ENCODE measurements at regions not wholly inside any gene's neighbourhood (a gene's known extent, or its start where the extent isn't known, plus 50 kb on each side); places are given as distances from the start of the nearest gene placed in this dataset.
A peak's percentile ranks its signal among the peaks of the same experiment; 100 is the strongest.

DNA sequence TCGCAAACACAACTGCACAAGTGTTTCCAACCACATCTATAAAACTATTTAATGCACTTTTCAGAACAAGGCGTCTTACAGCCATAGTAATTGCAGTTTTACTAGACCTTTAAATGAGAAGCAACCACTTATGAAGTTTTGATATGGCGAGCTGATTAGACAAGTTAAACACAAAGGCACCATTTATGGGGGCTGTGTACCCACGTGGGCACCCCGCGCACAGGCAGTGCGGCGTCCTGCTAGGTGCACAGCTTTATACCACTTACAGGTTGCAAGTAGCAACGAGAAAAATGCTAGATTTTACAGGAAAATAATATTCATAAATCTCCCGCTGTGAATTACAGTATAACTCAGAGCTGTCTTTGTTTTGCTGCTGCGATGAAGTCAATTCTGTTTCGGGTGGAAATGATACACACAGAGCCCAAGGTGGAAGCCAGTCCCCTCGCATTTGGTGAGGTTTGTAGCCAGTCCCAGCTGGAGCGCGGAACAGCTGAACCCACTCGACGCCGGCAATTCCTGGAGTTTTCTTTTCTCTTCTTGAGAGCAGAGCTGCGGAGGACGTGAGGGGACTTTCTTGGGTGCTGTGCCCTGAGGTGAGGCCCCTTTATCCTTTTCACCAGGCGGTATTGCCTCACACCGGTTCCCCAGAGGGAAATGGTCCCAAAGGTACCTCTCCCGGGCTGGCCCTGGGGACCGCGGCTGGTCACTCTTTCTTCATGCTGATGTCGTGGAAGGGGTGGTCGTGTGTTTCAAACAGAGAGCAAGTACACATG, 76.7 kb downstream of the PTGR3 start:
- no peak for DNase-seq
- in situ Hi-C loops (cut with MboI; ENCODE audit: low sequenced_read_pairs in 4 of 4), result no loop called here
- H3K4me3 ChIP-seq, result no peak overlapping the region

DNA sequence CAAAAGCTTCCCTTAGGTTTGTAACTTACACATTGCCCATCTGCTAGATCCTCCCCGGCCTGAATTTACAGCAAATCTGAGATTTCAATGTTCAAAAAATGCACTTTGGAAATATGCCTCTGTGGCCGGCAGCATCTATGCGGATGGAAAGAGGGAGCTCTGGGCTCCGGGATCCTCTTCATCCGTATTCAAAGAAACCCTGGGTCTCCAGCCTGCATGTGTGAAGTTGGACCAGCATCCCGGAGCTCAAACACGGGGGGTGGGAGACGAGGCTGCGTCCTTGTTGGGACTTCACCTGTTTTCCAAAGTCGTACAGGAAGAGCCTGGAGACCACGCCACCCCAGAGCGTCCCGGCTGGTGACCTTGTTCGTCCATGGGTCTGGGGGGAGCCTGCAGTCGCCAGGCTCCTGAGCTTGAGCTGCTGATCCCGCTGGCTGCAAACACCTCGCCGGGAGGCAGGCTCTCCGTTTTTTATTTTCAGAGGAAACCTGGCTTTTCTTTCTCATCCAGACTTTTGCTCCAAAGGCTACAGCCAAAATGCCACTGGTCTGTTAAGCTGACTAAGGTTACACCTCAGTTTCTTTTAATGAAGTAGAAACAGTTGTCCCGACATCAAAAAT, 77.4 kb downstream of the PTGR3 start:
- no peak for TF ChIP-seq POLR2A (IDR thresholded peaks at IDR 0.05)
- TF ChIP-seq CTCF (IDR thresholded peaks at IDR 0.05 in 4 of 5, conservative IDR thresholded peaks at IDR 0.05 in 1 of 5), result no peak
- intact Hi-C loops (cut with DNase I; ENCODE audit: low total_unique reads), result no loop called here
- peak overlapping the region in 1 of 4 donors; percentile 17 for H3K4me3 ChIP-seq

More for the DNA sequence above, 76.7 kb downstream of the PTGR3 start:
- Histone ChIP-seq H3K27me3 (peaks cover 0 to 8% (median 2%) of the 10 kb centered on the region in 3 donors), H3K27ac (no peak overlapping the region), H3K36me3 (no peaks in the 10 kb centered on the region), H3K9me3 (no peaks in the 10 kb centered on the region), H3K4me1 (no peaks in the 10 kb centered on the region)
- ATAC-seq, result no peak
- TF ChIP-seq CTCF (IDR thresholded peaks at IDR 0.05 in 4 of 5, conservative IDR thresholded peaks at IDR 0.05 in 1 of 5), result no peak
- intact Hi-C loops (cut with DNase I; ENCODE audit: low total_unique reads), result loop anchor here (2.0 kb wide), 1 partner anchor 33 kb away; no protein-coding TSS in a partner anchor

DNA sequence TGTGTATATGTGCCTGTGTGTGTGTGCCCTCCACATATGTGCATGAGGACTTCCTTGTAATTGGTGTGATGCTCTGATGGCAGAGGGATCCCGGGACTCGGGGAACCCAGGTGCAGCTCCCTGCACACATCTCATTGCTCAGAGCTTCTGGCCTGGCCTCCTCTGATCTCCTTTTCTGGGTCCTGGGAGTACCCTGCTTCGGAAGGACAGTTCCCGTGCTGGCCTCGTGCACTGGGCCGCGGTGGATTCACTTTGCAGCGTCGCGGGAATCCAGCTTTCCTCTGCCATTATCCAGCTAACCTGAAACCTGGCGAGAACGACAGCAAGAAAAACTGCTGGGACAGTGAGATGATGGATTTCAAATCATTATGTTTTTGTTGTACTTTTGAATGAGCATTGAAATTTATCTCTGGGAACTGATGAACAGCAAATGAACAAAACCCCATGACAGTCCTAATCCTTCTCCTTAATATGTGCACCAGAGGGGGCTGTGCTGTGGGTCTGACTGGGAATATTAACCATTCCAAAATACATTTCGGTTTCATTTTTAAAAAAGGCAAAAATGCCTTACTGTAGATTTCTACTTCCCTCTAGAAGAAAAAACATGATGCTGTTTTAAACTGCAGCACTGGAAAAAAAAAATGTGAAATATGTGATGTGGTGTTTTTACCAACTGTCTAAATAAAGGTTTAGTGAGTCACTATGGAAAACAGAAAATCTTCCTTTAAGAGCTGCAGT, 78.2 kb downstream of the PTGR3 start:
- Histone ChIP-seq H3K27ac (no peak overlapping the region), H3K27me3 (peaks cover 0 to 8% (median 2%) of the 10 kb centered on the region in 3 donors), H3K4me1 (no peaks in the 10 kb centered on the region), H3K36me3 (no peaks in the 10 kb centered on the region), H3K9me3 (no peaks in the 10 kb centered on the region), H3K4me3 (peak overlapping the region in 1 of 4 donors; percentile 17)
- TF ChIP-seq CTCF (IDR thresholded peaks at IDR 0.05 in 4 of 5, conservative IDR thresholded peaks at IDR 0.05 in 1 of 5), result no peak
- TF ChIP-seq POLR2A (IDR thresholded peaks at IDR 0.05), result no peak
- intact Hi-C loops (cut with DNase I; ENCODE audit: low total_unique reads), result no loop called here
- in situ Hi-C loops (cut with MboI; ENCODE audit: low sequenced_read_pairs in 4 of 4), result no loop called here
- DNase-seq, result no peak
- no peak for ATAC-seq

More for the DNA sequence above, 77.4 kb downstream of the PTGR3 start:
- Histone ChIP-seq H3K27me3 (peaks cover 0 to 8% (median 2%) of the 10 kb centered on the region in 3 donors), H3K36me3 (no peaks in the 10 kb centered on the region), H3K4me1 (no peaks in the 10 kb centered on the region), H3K9me3 (no peaks in the 10 kb centered on the region), H3K27ac (no peak overlapping the region)
- no peak for ATAC-seq
- DNase-seq, result no peak
- in situ Hi-C loops (cut with MboI; ENCODE audit: low sequenced_read_pairs in 4 of 4), result no loop called here

GRCh38 chr18:75129717-75130477, 79.0 kb downstream of the PTGR3 start:
- intact Hi-C loops (cut with DNase I; ENCODE audit: low total_unique reads) (no loop called here), in situ Hi-C loops (cut with MboI; ENCODE audit: low sequenced_read_pairs in 4 of 4) (no loop called here)
- DNase-seq (no peak), ATAC-seq (no peak)
- Histone ChIP-seq H3K36me3 (no peaks in the 10 kb centered on the region), H3K27ac (no peak overlapping the region), H3K4me1 (no peaks in the 10 kb centered on the region), H3K4me3 (no peak overlapping the region), H3K27me3 (peaks cover 0 to 8% (median 2%) of the 10 kb centered on the region in 3 donors), H3K9me3 (no peaks in the 10 kb centered on the region)
- TF ChIP-seq POLR2A (IDR thresholded peaks at IDR 0.05) (no peak), CTCF (IDR thresholded peaks at IDR 0.05 in 4 of 5, conservative IDR thresholded peaks at IDR 0.05 in 1 of 5) (no peak)

Measured in gastrocnemius medialis (tissue), 4 donors.